GM23338 (cell line): ENCODE measurements at regions not wholly inside any gene's neighbourhood (a gene's known extent, or its start where the extent isn't known, plus 50 kb on each side); places are given as distances from the start of the nearest gene placed in this dataset.

Experiments
- ATAC-seq: fragments of 200-7000 bp; cut with Tn5 transposase; 3 replicates; pipeline ENCODE4 v1.9.1; 2020
- DNase-seq: peaks from one replicate; pipeline ENCODE4 v3.0.0-alpha.2; 2015; ENCODE audit warnings: low spot score
- H2AFZ ChIP-seq: fragments of 200-600 bp; sonication (generic); 2 replicates; pipeline ENCODE4 v1.8.0; 2016; ENCODE audit warnings: antibody characterized with exemption, mild to moderate bottlenecking, moderate library complexity
- H3F3A ChIP-seq: fragments of 200-600 bp; sonication (generic); replicated peaks from 2 replicates; pipeline ENCODE4 v1.8.0; 2017; ENCODE audit warnings: antibody characterized with exemption, mixed run types, low read depth
- H3K27ac ChIP-seq: fragments of 200-600 bp; sonication (generic); 2 replicates; pipeline ENCODE4 v1.6.1; 2016; ENCODE audit warnings: low read depth
- H3K27me3 ChIP-seq: fragments of 200-600 bp; sonication (generic); 2 replicates; pipeline ENCODE4 v1.8.0; 2016; ENCODE audit warnings: mild to moderate bottlenecking, mixed run types, moderate library complexity; ENCODE audit not compliant: insufficient read depth
- H3K36me3 ChIP-seq: fragments of 200-600 bp; sonication (generic); 2 replicates; pipeline ENCODE4 v1.8.0; 2016; ENCODE audit warnings: mild to moderate bottlenecking; ENCODE audit not compliant: insufficient read depth
- H3K4me1 ChIP-seq: fragments of 200-600 bp; sonication (generic); 2 replicates; pipeline ENCODE4 v1.8.0; 2016; ENCODE audit warnings: mild to moderate bottlenecking, moderate library complexity; ENCODE audit not compliant: insufficient read depth
- H3K4me2 ChIP-seq: fragments of 200-600 bp; sonication (generic); 2 replicates; pipeline ENCODE4 v1.7.1; 2017; ENCODE audit warnings: mixed run types
- H3K4me3 ChIP-seq: fragments of 200-600 bp; sonication (generic); 2 replicates; pipeline ENCODE4 v1.6.1; 2016; ENCODE audit warnings: mixed run types
- H3K79me2 ChIP-seq: fragments of 200-600 bp; sonication (generic); replicated peaks from 2 replicates; pipeline ENCODE4 v1.8.0; 2017; ENCODE audit warnings: mild to moderate bottlenecking; ENCODE audit not compliant: insufficient read depth
- H3K9me2 ChIP-seq: fragments of 200-600 bp; sonication (generic); 2 replicates; pipeline ENCODE4 v1.8.0; 2017; ENCODE audit not compliant: insufficient read depth
- H4K20me1 ChIP-seq: fragments of 200-600 bp; sonication (generic); replicated peaks from 2 replicates; pipeline ENCODE4 v1.8.0; 2017; ENCODE audit warnings: mild to moderate bottlenecking; ENCODE audit not compliant: insufficient read depth
- H3K27ac Mint-ChIP-seq: 2 replicates; pipeline ENCODE4 v1.8.0; 2020; ENCODE audit warnings: inconsistent platforms, mild to moderate bottlenecking, moderate library complexity, mixed read lengths
- H3K27me3 Mint-ChIP-seq: 3 replicates; pipeline ENCODE4 v1.8.0; 2022; ENCODE audit warnings: low read depth, mild to moderate bottlenecking, moderate library complexity, mixed read lengths, inconsistent platforms; ENCODE audit not compliant: insufficient read depth, poor library complexity
- H3K36me3 Mint-ChIP-seq: 3 replicates; pipeline ENCODE4 v1.8.0; 2021; ENCODE audit warnings: low read depth, mild to moderate bottlenecking, inconsistent platforms, moderate library complexity, mixed read lengths
- H3K4me1 Mint-ChIP-seq: 3 replicates; pipeline ENCODE4 v1.8.0; 2020; ENCODE audit warnings: mild to moderate bottlenecking, inconsistent platforms, mixed read lengths
- H3K4me3 Mint-ChIP-seq: 3 replicates; pipeline ENCODE4 v1.8.0; 2021; ENCODE audit warnings: moderate library complexity, mild to moderate bottlenecking, inconsistent platforms, mixed read lengths
- H3K9me3 Mint-ChIP-seq: 3 replicates; pipeline ENCODE4 v1.8.0; 2020; ENCODE audit warnings: moderate library complexity, mild to moderate bottlenecking, inconsistent platforms, mixed read lengths
- CREB1 ChIP-seq: fragments of 250-450 bp; sonication (Bioruptor Pico); IDR thresholded peaks from 2 replicates; pipeline ENCODE4 v1.5.0; 2020; ENCODE audit warnings: low read depth, mild to moderate bottlenecking, moderate library complexity
- JUNB ChIP-seq: IDR thresholded peaks from one replicate; pipeline ENCODE4 v1.6.1; 2016; ENCODE audit warnings: antibody characterized with exemption; ENCODE audit not compliant: unreplicated experiment
- ZNF114 ChIP-seq: fragments of 250-450 bp; sonication (Bioruptor Pico); IDR thresholded peaks from 2 replicates; pipeline ENCODE4 v1.5.0; 2020; ENCODE audit warnings: mild to moderate bottlenecking, moderate library complexity
- TF ChIP-seq, protein P1 (sequence below): IDR thresholded peaks from 2 replicates; pipeline ENCODE4 v1.6.1; 2016; ENCODE audit warnings: antibody characterized with exemption
- TF ChIP-seq, protein P2 (sequence below): IDR thresholded peaks from one replicate; pipeline ENCODE4 v1.6.1; 2018; ENCODE audit warnings: antibody characterized with exemption; ENCODE audit not compliant: unreplicated experiment
- TF ChIP-seq, protein P3 (sequence below), 2 experiments: fragments of 200-600 bp in 1 of 2; sonication (generic) in 1 of 2; conservative IDR thresholded peaks; 2 replicates each; pipeline versions ENCODE4 v1.5.1 to v1.6.1; 2016 to 2017; ENCODE audit warnings: antibody characterized with exemption in 2 of 2, low read depth in 2 of 2, mild to moderate bottlenecking in 2 of 2, moderate library complexity in 1 of 2

DNA sequence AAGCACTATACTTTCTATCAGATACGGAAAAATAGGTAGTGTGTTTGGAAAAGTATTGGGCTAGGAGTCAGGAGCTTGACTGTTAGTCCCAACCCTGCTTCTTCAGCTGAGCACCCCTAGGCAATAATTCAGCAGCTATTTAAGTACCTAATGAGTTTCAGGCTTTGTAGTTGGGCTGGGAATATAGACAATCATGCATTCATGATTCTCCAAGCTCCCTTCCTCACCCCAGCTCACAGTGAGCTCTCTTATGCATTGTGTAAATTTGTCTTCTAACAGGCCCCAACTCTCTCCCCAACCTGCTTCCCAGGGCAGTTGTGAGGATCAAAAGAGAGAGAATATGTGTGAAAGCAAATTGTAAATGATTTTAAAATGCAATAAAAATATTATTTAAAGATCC, 201.2 kb downstream of the MSX2 start:
- H2AFZ ChIP-seq: no peak overlapping the region

DNA sequence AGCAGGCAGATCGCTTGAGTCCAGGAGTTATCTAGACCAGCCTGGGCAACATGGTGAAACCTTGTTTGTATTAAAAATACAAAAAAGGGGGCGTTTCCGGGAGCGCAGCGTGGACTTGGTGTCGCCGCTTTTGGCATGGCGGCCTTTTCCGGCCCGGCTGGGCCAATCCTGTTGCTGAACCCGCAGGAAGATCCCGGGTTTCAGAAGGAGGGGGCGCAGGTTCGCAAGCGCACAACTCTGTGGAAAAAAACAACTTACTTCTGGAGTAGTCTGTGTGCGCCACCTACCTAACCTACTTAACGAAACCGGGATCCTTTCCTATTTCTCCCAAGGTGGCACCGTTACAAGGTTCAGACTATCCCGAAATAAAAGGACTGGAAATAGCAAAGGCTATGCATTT, 198.6 kb downstream of the MSX2 start:
- Mint-ChIP-seq H3K36me3 (peaks cover 3% of the 10 kb centered on the region; the same call in 1 of the 3 replicates), H3K4me1 (peaks cover 32% of the 10 kb centered on the region)

More for the DNA sequence above, 201.2 kb downstream of the MSX2 start:
- H3K27me3 Mint-ChIP-seq: no peaks in the 10 kb centered on the region
- no peak overlapping the region for H3K4me3 Mint-ChIP-seq
- Histone ChIP-seq H3K9me2 (no peaks in the 10 kb centered on the region), H3K4me1 (peaks cover 13% of the 10 kb centered on the region), H3K79me2 (no peaks in the 10 kb centered on the region), H3K27ac (no peak overlapping the region), H4K20me1 (no peaks in the 10 kb centered on the region), H3K4me3 (no peak overlapping the region), H3F3A (no peaks in the 10 kb centered on the region), H3K36me3 (no peaks in the 10 kb centered on the region), H3K27me3 (no peaks in the 10 kb centered on the region), H3K4me2 (no peak overlapping the region)
- ATAC-seq (no peak), DNase-seq (no peak)
- no peaks in the 10 kb centered on the region; the same call in 2 of the 3 replicates for H3K36me3 Mint-ChIP-seq
- TF ChIP-seq, protein P1, sequence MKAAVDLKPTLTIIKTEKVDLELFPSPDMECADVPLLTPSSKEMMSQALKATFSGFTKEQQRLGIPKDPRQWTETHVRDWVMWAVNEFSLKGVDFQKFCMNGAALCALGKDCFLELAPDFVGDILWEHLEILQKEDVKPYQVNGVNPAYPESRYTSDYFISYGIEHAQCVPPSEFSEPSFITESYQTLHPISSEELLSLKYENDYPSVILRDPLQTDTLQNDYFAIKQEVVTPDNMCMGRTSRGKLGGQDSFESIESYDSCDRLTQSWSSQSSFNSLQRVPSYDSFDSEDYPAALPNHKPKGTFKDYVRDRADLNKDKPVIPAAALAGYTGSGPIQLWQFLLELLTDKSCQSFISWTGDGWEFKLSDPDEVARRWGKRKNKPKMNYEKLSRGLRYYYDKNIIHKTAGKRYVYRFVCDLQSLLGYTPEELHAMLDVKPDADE: no peak
- TF ChIP-seq, protein P2, sequence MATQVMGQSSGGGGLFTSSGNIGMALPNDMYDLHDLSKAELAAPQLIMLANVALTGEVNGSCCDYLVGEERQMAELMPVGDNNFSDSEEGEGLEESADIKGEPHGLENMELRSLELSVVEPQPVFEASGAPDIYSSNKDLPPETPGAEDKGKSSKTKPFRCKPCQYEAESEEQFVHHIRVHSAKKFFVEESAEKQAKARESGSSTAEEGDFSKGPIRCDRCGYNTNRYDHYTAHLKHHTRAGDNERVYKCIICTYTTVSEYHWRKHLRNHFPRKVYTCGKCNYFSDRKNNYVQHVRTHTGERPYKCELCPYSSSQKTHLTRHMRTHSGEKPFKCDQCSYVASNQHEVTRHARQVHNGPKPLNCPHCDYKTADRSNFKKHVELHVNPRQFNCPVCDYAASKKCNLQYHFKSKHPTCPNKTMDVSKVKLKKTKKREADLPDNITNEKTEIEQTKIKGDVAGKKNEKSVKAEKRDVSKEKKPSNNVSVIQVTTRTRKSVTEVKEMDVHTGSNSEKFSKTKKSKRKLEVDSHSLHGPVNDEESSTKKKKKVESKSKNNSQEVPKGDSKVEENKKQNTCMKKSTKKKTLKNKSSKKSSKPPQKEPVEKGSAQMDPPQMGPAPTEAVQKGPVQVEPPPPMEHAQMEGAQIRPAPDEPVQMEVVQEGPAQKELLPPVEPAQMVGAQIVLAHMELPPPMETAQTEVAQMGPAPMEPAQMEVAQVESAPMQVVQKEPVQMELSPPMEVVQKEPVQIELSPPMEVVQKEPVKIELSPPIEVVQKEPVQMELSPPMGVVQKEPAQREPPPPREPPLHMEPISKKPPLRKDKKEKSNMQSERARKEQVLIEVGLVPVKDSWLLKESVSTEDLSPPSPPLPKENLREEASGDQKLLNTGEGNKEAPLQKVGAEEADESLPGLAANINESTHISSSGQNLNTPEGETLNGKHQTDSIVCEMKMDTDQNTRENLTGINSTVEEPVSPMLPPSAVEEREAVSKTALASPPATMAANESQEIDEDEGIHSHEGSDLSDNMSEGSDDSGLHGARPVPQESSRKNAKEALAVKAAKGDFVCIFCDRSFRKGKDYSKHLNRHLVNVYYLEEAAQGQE: no peak
- TF ChIP-seq CREB1 (CRISPR knock-in tag): no peak
- no peak for TF ChIP-seq ZNF114 (CRISPR knock-in tag)
- TF ChIP-seq JUNB: no peak
- no peaks in the 10 kb centered on the region for H3K9me3 Mint-ChIP-seq
- H3K27ac Mint-ChIP-seq: no peak overlapping the region
- peaks cover 16% of the 10 kb centered on the region for H3K4me1 Mint-ChIP-seq

More for the DNA sequence above, 198.6 kb downstream of the MSX2 start:
- H3K27ac Mint-ChIP-seq: no peak overlapping the region
- ATAC-seq: no peak; the same call in 2 of the 3 replicates
- H3K27ac ChIP-seq: no peak overlapping the region
- DNase-seq: peak; percentile 53
- H3K9me3 Mint-ChIP-seq: no peaks in the 10 kb centered on the region
- H3K4me3 ChIP-seq: no peak overlapping the region
- H3K9me2 ChIP-seq: no peaks in the 10 kb centered on the region
- H2AFZ ChIP-seq: peak overlapping the region; percentile 83
- no peaks in the 10 kb centered on the region for H4K20me1 ChIP-seq
- TF ChIP-seq, protein P3, sequence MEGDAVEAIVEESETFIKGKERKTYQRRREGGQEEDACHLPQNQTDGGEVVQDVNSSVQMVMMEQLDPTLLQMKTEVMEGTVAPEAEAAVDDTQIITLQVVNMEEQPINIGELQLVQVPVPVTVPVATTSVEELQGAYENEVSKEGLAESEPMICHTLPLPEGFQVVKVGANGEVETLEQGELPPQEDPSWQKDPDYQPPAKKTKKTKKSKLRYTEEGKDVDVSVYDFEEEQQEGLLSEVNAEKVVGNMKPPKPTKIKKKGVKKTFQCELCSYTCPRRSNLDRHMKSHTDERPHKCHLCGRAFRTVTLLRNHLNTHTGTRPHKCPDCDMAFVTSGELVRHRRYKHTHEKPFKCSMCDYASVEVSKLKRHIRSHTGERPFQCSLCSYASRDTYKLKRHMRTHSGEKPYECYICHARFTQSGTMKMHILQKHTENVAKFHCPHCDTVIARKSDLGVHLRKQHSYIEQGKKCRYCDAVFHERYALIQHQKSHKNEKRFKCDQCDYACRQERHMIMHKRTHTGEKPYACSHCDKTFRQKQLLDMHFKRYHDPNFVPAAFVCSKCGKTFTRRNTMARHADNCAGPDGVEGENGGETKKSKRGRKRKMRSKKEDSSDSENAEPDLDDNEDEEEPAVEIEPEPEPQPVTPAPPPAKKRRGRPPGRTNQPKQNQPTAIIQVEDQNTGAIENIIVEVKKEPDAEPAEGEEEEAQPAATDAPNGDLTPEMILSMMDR (conservative IDR thresholded peaks at IDR 0.05; ENCODE audit: low read depth in 2 of 2): peak; percentile 19 to 52; a peak in 3 of 4 replicates
- no peak for TF ChIP-seq JUNB
- no peaks in the 10 kb centered on the region for H3K79me2 ChIP-seq
- H3K4me3 Mint-ChIP-seq: no peak overlapping the region
- H3K36me3 ChIP-seq: no peaks in the 10 kb centered on the region
- H3K27me3 ChIP-seq: no peaks in the 10 kb centered on the region
- no peaks in the 10 kb centered on the region for H3K27me3 Mint-ChIP-seq
- H3F3A ChIP-seq: no peaks in the 10 kb centered on the region
- peaks cover 18% of the 10 kb centered on the region for H3K4me1 ChIP-seq
- H3K4me2 ChIP-seq: no peak overlapping the region
